ENCODE measurements at regions not wholly inside any gene's neighbourhood (a gene's known extent, or its start where the extent isn't known, plus 50 kb on each side); places are given as distances from the start of the nearest gene placed in this dataset.

- TF ChIP-seq CTCF (IDR thresholded peaks at IDR 0.05) (no peak), EZH2 (IDR thresholded peaks at IDR 0.05) (no peak), EZH2phosphoT487 (IDR thresholded peaks at IDR 0.05) (no peak)
Measured at GRCh38 chr15:87779746-87780145, 476.8 kb downstream of the NTRK3 start.

Data from neural progenitor cell (in vitro differentiated cells).